Glutamatergic neuron (in vitro differentiated cells): ENCODE measurements at regions not wholly inside any gene's neighbourhood (a gene's known extent, or its start where the extent isn't known, plus 50 kb on each side); places are given as distances from the start of the nearest gene placed in this dataset.

Source experiments
- DNase-seq: peaks from one replicate; pipeline ENCODE4 v3.0.0; 2022
- H3K27ac Mint-ChIP-seq: one replicate; pipeline ENCODE4 v1.8.0; 2020; ENCODE audit warnings: mild to moderate bottlenecking, mixed read lengths, inconsistent platforms; ENCODE audit not compliant: unreplicated experiment
- H3K27me3 Mint-ChIP-seq: one replicate; pipeline ENCODE4 v1.8.0; 2020; ENCODE audit warnings: mild to moderate bottlenecking, moderate library complexity, mixed read lengths, inconsistent platforms; ENCODE audit not compliant: unreplicated experiment
- H3K36me3 Mint-ChIP-seq: one replicate; pipeline ENCODE4 v1.8.0; 2020; ENCODE audit warnings: mild to moderate bottlenecking, mixed read lengths, inconsistent platforms; ENCODE audit not compliant: unreplicated experiment
- H3K4me1 Mint-ChIP-seq: one replicate; pipeline ENCODE4 v1.8.0; 2020; ENCODE audit warnings: mild to moderate bottlenecking, low read depth, mixed read lengths, inconsistent platforms; ENCODE audit not compliant: unreplicated experiment
- H3K4me3 Mint-ChIP-seq: one replicate; pipeline ENCODE4 v1.8.0; 2020; ENCODE audit warnings: mild to moderate bottlenecking, mixed read lengths, inconsistent platforms; ENCODE audit not compliant: unreplicated experiment
- H3K9me3 Mint-ChIP-seq: one replicate; pipeline ENCODE4 v1.8.0; 2020; ENCODE audit warnings: mild to moderate bottlenecking, moderate library complexity, mixed read lengths, inconsistent platforms; ENCODE audit not compliant: unreplicated experiment
- TF ChIP-seq, protein P1 (sequence below): fragments of 200-600 bp; sonication (generic); IDR thresholded peaks from one replicate; pipeline ENCODE4 v1.5.0; 2021; ENCODE audit not compliant: partially characterized antibody, unreplicated experiment

DNA sequence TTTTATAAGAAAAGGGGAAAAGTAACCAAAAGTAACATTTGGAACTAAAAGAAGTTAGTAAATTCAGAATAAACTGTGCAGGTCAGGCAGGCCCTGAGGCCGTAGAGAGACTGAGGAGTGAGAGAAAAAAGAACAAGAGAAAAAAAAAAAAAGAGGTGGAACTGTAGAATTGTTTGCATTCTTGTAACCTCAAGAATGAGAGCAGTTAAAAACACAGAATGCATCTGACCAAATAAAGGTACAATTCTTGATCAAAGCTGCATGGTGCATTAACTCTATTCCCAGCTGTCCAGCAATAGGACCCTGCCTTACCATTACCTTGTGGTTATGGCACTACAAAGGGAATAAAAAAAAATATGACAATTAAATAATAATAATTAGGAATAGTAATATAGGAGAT is 170.1 kb upstream of the SEMA3A start:
- TF ChIP-seq, protein P1, sequence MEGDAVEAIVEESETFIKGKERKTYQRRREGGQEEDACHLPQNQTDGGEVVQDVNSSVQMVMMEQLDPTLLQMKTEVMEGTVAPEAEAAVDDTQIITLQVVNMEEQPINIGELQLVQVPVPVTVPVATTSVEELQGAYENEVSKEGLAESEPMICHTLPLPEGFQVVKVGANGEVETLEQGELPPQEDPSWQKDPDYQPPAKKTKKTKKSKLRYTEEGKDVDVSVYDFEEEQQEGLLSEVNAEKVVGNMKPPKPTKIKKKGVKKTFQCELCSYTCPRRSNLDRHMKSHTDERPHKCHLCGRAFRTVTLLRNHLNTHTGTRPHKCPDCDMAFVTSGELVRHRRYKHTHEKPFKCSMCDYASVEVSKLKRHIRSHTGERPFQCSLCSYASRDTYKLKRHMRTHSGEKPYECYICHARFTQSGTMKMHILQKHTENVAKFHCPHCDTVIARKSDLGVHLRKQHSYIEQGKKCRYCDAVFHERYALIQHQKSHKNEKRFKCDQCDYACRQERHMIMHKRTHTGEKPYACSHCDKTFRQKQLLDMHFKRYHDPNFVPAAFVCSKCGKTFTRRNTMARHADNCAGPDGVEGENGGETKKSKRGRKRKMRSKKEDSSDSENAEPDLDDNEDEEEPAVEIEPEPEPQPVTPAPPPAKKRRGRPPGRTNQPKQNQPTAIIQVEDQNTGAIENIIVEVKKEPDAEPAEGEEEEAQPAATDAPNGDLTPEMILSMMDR = no peak
- Mint-ChIP-seq H3K36me3 (no peaks in the 10 kb centered on the region), H3K27ac (no peak overlapping the region), H3K4me3 (no peak overlapping the region), H3K27me3 (no peaks in the 10 kb centered on the region), H3K9me3 (no peaks in the 10 kb centered on the region), H3K4me1 (peaks cover 5% of the 10 kb centered on the region)
- no peak for DNase-seq

DNA sequence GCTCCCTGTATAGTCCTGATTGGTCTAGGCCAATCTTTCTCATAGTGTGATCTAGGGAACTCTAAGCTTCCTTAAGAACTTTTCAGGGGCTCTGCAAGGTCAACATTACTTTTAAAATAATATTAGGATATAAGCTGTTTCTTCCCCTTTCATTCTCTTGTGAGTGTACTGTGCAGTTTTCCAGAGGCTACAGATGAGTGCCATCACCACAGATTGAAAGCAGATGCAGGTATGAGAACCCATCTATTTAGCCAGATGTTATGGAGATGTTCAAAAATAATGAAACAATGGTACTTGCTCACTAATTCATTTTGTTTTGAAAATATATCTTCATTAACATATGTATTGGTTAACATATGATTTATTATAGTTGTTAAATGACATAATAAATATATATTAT is 169.2 kb upstream of the SEMA3A start:
- no peaks in the 10 kb centered on the region for H3K9me3 Mint-ChIP-seq
- H3K4me1 Mint-ChIP-seq = peaks cover 5% of the 10 kb centered on the region
- no peak for DNase-seq
- no peak overlapping the region for H3K27ac Mint-ChIP-seq
- H3K36me3 Mint-ChIP-seq = no peaks in the 10 kb centered on the region
- TF ChIP-seq, protein P1 = no peak
- no peaks in the 10 kb centered on the region for H3K27me3 Mint-ChIP-seq
- H3K4me3 Mint-ChIP-seq = no peak overlapping the region

DNA sequence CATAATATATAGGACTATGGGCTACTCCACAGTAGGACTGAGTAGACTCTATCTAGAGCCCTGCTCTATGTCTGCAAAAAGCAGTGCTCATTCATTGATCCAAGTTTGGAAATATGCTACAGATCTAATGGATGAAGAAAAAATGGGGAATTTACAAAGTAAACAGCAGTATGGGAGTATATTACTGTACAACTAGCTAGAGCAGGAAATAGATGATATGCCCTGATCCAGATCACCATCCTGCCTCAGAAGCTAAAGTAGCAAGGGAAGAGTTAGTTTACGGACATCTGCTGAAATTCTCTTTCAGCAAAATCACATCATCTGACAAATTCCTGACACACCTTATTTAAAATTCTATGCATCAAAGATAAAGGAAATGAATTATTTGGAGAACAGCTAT is 168.2 kb upstream of the SEMA3A start:
- TF ChIP-seq, protein P1 = no peak
- Mint-ChIP-seq H3K4me3 (no peak overlapping the region), H3K9me3 (no peaks in the 10 kb centered on the region), H3K27me3 (no peaks in the 10 kb centered on the region), H3K27ac (no peak overlapping the region), H3K36me3 (no peaks in the 10 kb centered on the region), H3K4me1 (peaks cover 5% of the 10 kb centered on the region)
- DNase-seq = no peak

DNA sequence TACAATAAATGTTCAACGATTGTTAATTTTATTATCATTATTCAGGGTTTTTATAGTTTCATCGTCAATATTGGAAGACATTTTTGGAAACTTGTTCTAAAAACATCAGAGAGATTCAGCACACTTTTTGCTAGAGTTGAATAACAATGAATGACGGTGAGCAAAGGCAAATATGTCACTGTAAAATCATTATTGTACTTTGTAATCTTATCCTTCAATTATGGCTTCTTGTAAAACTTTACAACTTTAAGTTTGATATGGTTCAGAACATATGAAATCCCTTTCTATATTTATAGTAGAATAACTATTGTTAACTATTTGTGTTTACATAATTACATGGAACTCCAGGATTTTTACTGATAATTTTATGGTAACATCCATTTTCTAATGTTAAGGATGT is 167.8 kb upstream of the SEMA3A start:
- no peaks in the 10 kb centered on the region for H3K27me3 Mint-ChIP-seq
- DNase-seq = no peak
- no peaks in the 10 kb centered on the region for H3K36me3 Mint-ChIP-seq
- peaks cover 5% of the 10 kb centered on the region for H3K4me1 Mint-ChIP-seq
- no peaks in the 10 kb centered on the region for H3K9me3 Mint-ChIP-seq
- H3K27ac Mint-ChIP-seq = no peak overlapping the region
- TF ChIP-seq, protein P1 = no peak
- no peak overlapping the region for H3K4me3 Mint-ChIP-seq

DNA sequence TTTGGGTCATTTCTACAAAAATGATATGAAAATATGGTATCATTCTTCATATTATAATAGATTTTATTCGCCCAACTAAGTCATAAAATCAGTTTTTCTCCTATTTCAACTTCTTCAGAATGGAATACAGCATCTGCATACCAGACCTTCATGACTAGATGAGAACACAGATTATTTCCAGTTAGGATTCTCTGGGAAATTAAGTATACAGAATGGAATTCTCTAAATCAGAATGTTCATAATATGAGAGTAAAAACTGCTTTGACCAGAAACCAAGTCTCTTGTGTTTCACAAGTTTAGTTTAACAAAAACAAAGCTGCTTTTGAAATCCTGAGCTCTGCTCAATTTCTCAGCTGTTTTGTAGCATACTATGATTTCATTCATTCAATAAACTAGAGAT is 160.3 kb upstream of the SEMA3A start:
- Mint-ChIP-seq H3K9me3 (no peaks in the 10 kb centered on the region), H3K4me1 (no peaks in the 10 kb centered on the region), H3K27me3 (no peaks in the 10 kb centered on the region), H3K4me3 (no peak overlapping the region), H3K36me3 (no peaks in the 10 kb centered on the region), H3K27ac (no peak overlapping the region)
- DNase-seq = no peak
- TF ChIP-seq, protein P1 = no peak
